IMR-90 (cell line): ENCODE measurements at regions not wholly inside any gene's neighbourhood (a gene's known extent, or its start where the extent isn't known, plus 50 kb on each side); places are given as distances from the start of the nearest gene placed in this dataset.
A peak's percentile ranks its signal among the peaks of the same experiment; 100 is the strongest.

ENCODE experiments used
- ATAC-seq: fragments of 200-7000 bp; cut with Tn5 transposase; 2 replicates; pipeline ENCODE4 v1.9.1; 2020; ENCODE audit warnings: low read depth, mild to moderate bottlenecking, moderate library complexity
- BruUV-seq: library from RNA; stranded (reverse); fragments of 400-500 nt; replicated peaks from 2 replicates; lab custom pipeline; 2021; lab: Mats Ljungman, UMichigan
- CTCF ChIA-PET: fragments of 300-600 bp; formaldehyde crosslinking; extraction: SDS; loops from one replicate; lab custom pipeline; 2021; ENCODE audit warnings: antibody characterized with exemption; lab: Yijun Ruan, JAX
- POLR2A ChIA-PET: fragments of 300-600 bp; sonication (Branson Sonifier 250); formaldehyde crosslinking; loops from one replicate; lab custom pipeline; 2022; ENCODE audit warnings: antibody characterized with exemption; ENCODE audit not compliant: unreplicated experiment; lab: Charles Lee
- DNase-seq: peaks from one replicate; pipeline ENCODE4 v3.0.0; 2013
- H2AFZ ChIP-seq: replicated peaks from 2 replicates; pipeline ENCODE3; 2013; ENCODE audit warnings: low read length, mild to moderate bottlenecking; ENCODE audit not compliant: poor library complexity
- H2AK5ac ChIP-seq: 2 replicates; pipeline ENCODE4 v1.6.1; 2013; ENCODE audit warnings: low read depth, low read length, inconsistent platforms
- H2AK9ac ChIP-seq: replicated peaks from 2 replicates; pipeline ENCODE3; 2013; ENCODE audit warnings: mild to moderate bottlenecking, low read depth, low read length, moderate library complexity; ENCODE audit not compliant: poor library complexity
- H2BK120ac ChIP-seq: 2 replicates; pipeline ENCODE4 v1.6.1; 2013; ENCODE audit warnings: low read depth, low read length, inconsistent platforms
- H2BK15ac ChIP-seq: 3 replicates; pipeline ENCODE4 v1.6.1; 2013; ENCODE audit warnings: low read depth, low read length, inconsistent platforms
- H2BK20ac ChIP-seq: 2 replicates; pipeline ENCODE4 v1.6.1; 2013; ENCODE audit warnings: low read depth, mild to moderate bottlenecking, inconsistent platforms, low read length, moderate library complexity
- H2BK5ac ChIP-seq: 2 replicates; pipeline ENCODE4 v1.6.1; 2013; ENCODE audit warnings: mild to moderate bottlenecking, low read depth, low read length, inconsistent platforms; ENCODE audit not compliant: poor library complexity, severe bottlenecking
- H3K14ac ChIP-seq: replicated peaks from 2 replicates; pipeline ENCODE4 v1.6.1; 2013; ENCODE audit warnings: low read depth, low read length, inconsistent platforms
- H3K18ac ChIP-seq: 2 replicates; pipeline ENCODE4 v1.6.1; 2013; ENCODE audit warnings: low read depth, low read length, control low read depth
- H3K23ac ChIP-seq: 2 replicates; pipeline ENCODE4 v1.6.1; 2013; ENCODE audit warnings: low read depth, low read length, inconsistent platforms
- H3K27ac ChIP-seq: 2 replicates; pipeline ENCODE4 v1.5.1; 2013; ENCODE audit warnings: mild to moderate bottlenecking, control low read depth, low read length; ENCODE audit not compliant: insufficient read depth
- H3K27me3 ChIP-seq: 2 replicates; pipeline ENCODE4 v1.6.1; 2013; ENCODE audit warnings: low read length; ENCODE audit not compliant: control insufficient read depth, insufficient read depth
- H3K36me3 ChIP-seq: 2 replicates; pipeline ENCODE4 v1.6.1; 2013; ENCODE audit warnings: low read length, mixed read lengths; ENCODE audit not compliant: control insufficient read depth, insufficient read depth
- H3K4ac ChIP-seq: 2 replicates; pipeline ENCODE4 v1.6.1; 2013; ENCODE audit warnings: low read depth, low read length, inconsistent platforms
- H3K4me1 ChIP-seq: 2 replicates; pipeline ENCODE4 v1.6.1; 2013; ENCODE audit warnings: low read length, mixed read lengths; ENCODE audit not compliant: control insufficient read depth, insufficient read depth
- H3K4me2 ChIP-seq: 2 replicates; pipeline ENCODE4 v1.6.1; 2013; ENCODE audit warnings: low read depth, mild to moderate bottlenecking, control low read depth, low read length, moderate library complexity
- H3K4me3 ChIP-seq: 2 replicates; pipeline ENCODE4 v1.5.1; 2013; ENCODE audit warnings: low read depth, mild to moderate bottlenecking, control low read depth, low read length, moderate library complexity; ENCODE audit not compliant: insufficient read depth
- H3K56ac ChIP-seq: 2 replicates; pipeline ENCODE4 v1.6.1; 2013; ENCODE audit warnings: low read length, inconsistent platforms; ENCODE audit not compliant: insufficient read depth; ENCODE audit errors: extremely low read depth
- H3K79me1 ChIP-seq, 2 experiments: 2 replicates each; pipeline ENCODE4 v1.6.1; 2013; ENCODE audit warnings: low read length in 2 of 2, inconsistent platforms in 1 of 2, low read depth in 1 of 2
- H3K9ac ChIP-seq: 2 replicates; pipeline ENCODE4 v1.6.1; 2013; ENCODE audit warnings: low read depth, low read length, control low read depth
- H3K9me1 ChIP-seq: 2 replicates; pipeline ENCODE4 v1.6.1; 2013; ENCODE audit warnings: low read length, inconsistent platforms; ENCODE audit not compliant: insufficient read depth
- H3K9me3 ChIP-seq: 2 replicates; pipeline ENCODE4 v1.6.1; 2013; ENCODE audit warnings: low read length; ENCODE audit not compliant: control insufficient read depth, insufficient read depth
- H4K20me1 ChIP-seq: 2 replicates; pipeline ENCODE4 v1.6.1; 2013; ENCODE audit warnings: low read length, inconsistent platforms; ENCODE audit not compliant: insufficient read depth
- H4K5ac ChIP-seq: 2 replicates; pipeline ENCODE4 v1.6.1; 2013; ENCODE audit warnings: mild to moderate bottlenecking, low read depth, low read length, control low read depth
- H4K8ac ChIP-seq, 2 experiments: 2 replicates each; pipeline ENCODE4 v1.6.1; 2013; ENCODE audit warnings: low read depth in 2 of 2, low read length in 2 of 2, control low read depth in 1 of 2, inconsistent platforms in 1 of 2
- H4K91ac ChIP-seq: 2 replicates; pipeline ENCODE4 v1.6.1; 2013; ENCODE audit warnings: low read depth, low read length, inconsistent platforms; ENCODE audit not compliant: insufficient read depth
- CEBPB ChIP-seq: IDR thresholded peaks from 2 replicates; pipeline ENCODE4 v1.6.1; 2012; ENCODE audit warnings: low read depth, low read length, improper control_type of control experiment
- MAFK ChIP-seq: IDR thresholded peaks from 2 replicates; pipeline ENCODE4 v1.6.1; 2012; ENCODE audit warnings: low read depth, low read length, improper control_type of control experiment
- RAD21 ChIP-seq: IDR thresholded peaks from 2 replicates; pipeline ENCODE4 v1.6.1; 2012; ENCODE audit warnings: low read length, improper control_type of control experiment
- dilution Hi-C: fragments of 300-500 bp; cut with HindIII; formaldehyde crosslinking; loops from one replicate; pipeline ENCODE4 v1.14.3; 2018; ENCODE audit warnings: low sequenced_read_pairs; ENCODE audit not compliant: unreplicated experiment
- in situ Hi-C: fragments of 300-500 bp; cut with MboI; formaldehyde crosslinking; loops from 3 replicates; pipeline ENCODE4 v1.14.3; 2019; ENCODE audit warnings: low sequenced_read_pairs, inconsistent platforms, mixed read lengths
- intact Hi-C: fragments of 100-400 bp; cut with micrococcal nuclease; formaldehyde crosslinking; loops from 2 replicates; pipeline ENCODE4 v1.10.0; 2022
- TF ChIP-seq, protein P1 (sequence below): fragments of 150-350 bp; IDR thresholded peaks from 2 replicates; pipeline ENCODE4 v1.6.1; 2017; ENCODE audit warnings: mild to moderate bottlenecking, antibody characterized with exemption, low read length, low read depth

DNA sequence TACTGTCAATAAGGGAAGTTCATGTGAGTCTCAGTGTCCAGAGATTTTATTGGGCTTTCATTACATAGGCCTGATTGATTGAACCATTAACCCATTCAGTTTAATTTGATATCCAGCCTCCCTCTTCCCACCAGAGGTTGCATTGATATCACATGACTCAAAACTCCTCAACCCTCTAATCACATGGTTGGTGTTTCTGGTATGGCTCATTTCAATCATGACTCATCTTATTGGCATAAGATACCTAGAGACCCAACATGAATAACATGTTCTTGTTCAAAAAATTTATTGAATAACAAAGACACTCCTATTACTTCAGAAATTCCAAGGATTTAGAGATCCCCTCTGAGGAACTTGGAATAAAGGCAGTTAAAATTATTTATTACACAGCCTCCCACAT is 982.2 kb downstream of the TLE1 start:
- peaks cover 3% of the 10 kb centered on the region; the same call in 1 of the 2 replicates for H3K9me3 ChIP-seq
- no peaks in the 10 kb centered on the region for H3K4me1 ChIP-seq
- no peak overlapping the region for H3K14ac ChIP-seq
- in situ Hi-C loops (no loop called here), dilution Hi-C loops (no loop called here), intact Hi-C loops (no loop called here)
- peak; percentile 51 for DNase-seq
- H4K91ac ChIP-seq = no peak overlapping the region
- no peak overlapping the region for H3K4ac ChIP-seq
- H2AK9ac ChIP-seq = no peak overlapping the region
- POLR2A ChIA-PET = no interaction called here
- CTCF ChIA-PET = no interaction called here
- no peak overlapping the region for H2BK20ac ChIP-seq
- no peak overlapping the region for H3K18ac ChIP-seq
- H4K8ac ChIP-seq = no peak overlapping the region
- no peak overlapping the region for H3K27ac ChIP-seq
- no peaks in the 10 kb centered on the region for H3K36me3 ChIP-seq
- H3K79me1 ChIP-seq = no peaks in the 10 kb centered on the region
- H2AK5ac ChIP-seq = no peak overlapping the region
- H3K9ac ChIP-seq = no peak overlapping the region
- H3K9me1 ChIP-seq = no peaks in the 10 kb centered on the region
- BruUV-seq = no TSS peak
- H3K56ac ChIP-seq = no peak overlapping the region
- no peaks in the 10 kb centered on the region for H4K20me1 ChIP-seq
- no peak overlapping the region for H3K4me3 ChIP-seq
- no peak overlapping the region for H2BK15ac ChIP-seq
- H2AFZ ChIP-seq = no peak overlapping the region
- no peak overlapping the region for H2BK5ac ChIP-seq
- H2BK120ac ChIP-seq = no peak overlapping the region
- no peak overlapping the region for H4K5ac ChIP-seq
- no peaks in the 10 kb centered on the region; the same call in 1 of the 2 replicates for H3K27me3 ChIP-seq
- ATAC-seq = no peak
- no peak overlapping the region for H3K4me2 ChIP-seq
- H3K23ac ChIP-seq = no peak overlapping the region
- TF ChIP-seq MAFK (no peak), CEBPB (no peak), RAD21 (no peak)
- TF ChIP-seq, protein P1, sequence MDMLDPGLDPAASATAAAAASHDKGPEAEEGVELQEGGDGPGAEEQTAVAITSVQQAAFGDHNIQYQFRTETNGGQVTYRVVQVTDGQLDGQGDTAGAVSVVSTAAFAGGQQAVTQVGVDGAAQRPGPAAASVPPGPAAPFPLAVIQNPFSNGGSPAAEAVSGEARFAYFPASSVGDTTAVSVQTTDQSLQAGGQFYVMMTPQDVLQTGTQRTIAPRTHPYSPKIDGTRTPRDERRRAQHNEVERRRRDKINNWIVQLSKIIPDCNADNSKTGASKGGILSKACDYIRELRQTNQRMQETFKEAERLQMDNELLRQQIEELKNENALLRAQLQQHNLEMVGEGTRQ = 0 out of 2 replicates have a peak, but pooled peaks have one; percentile 29
